ENCODE measurements at regions not wholly inside any gene's neighbourhood (a gene's known extent, or its start where the extent isn't known, plus 50 kb on each side); places are given as distances from the start of the nearest gene placed in this dataset.
"Not testable (repeated sequence)": the region's sequence is repeated elsewhere in the genome, so short reads cannot be mapped to it uniquely, and the experiment has no call there.

GRCh38 chr2:166727095-166727494 is 161.2 kb upstream of the XIRP2 start:
- no peak for TF ChIP-seq CTCF (IDR thresholded peaks at IDR 0.05)
- Histone ChIP-seq H3K4me3 (no peak overlapping the region), H3K27me3 (no peaks in the 10 kb centered on the region), H3K9me3 (no peaks in the 10 kb centered on the region), H3K27ac (no peak overlapping the region), H3K4me1 (no peaks in the 10 kb centered on the region), H3K36me3 (no peaks in the 10 kb centered on the region)
- no peak for DNase-seq (ENCODE audit: low spot score)

GRCh38 chr2:166725927-166726924 is 162.1 kb upstream of the XIRP2 start:
- no peak for TF ChIP-seq CTCF (IDR thresholded peaks at IDR 0.05)
- H3K36me3 ChIP-seq = no peaks in the 10 kb centered on the region
- H3K4me1 ChIP-seq = no peaks in the 10 kb centered on the region
- H3K27ac ChIP-seq = no peak overlapping the region
- no peaks in the 10 kb centered on the region for H3K27me3 ChIP-seq
- H3K9me3 ChIP-seq = no peaks in the 10 kb centered on the region
- no peak overlapping the region for H3K4me3 ChIP-seq
- DNase-seq (ENCODE audit: low spot score) = no peak

- H3K27me3 ChIP-seq = no peaks in the 10 kb centered on the region
- H3K36me3 ChIP-seq = no peaks in the 10 kb centered on the region
- no peaks in the 10 kb centered on the region for H3K9me3 ChIP-seq
- H3K27ac ChIP-seq = no peak overlapping the region
- DNase-seq (ENCODE audit: low spot score) = no peak
- no peak overlapping the region for H3K4me3 ChIP-seq
- H3K4me1 ChIP-seq = no peaks in the 10 kb centered on the region
- no peak for TF ChIP-seq CTCF (IDR thresholded peaks at IDR 0.05)
These were observed 171.3 kb upstream of the XIRP2 start for GRCh38 chr2:166716968-166717367.

GRCh38 chr2:166700079-166700478 is 188.2 kb upstream of the XIRP2 start:
- H3K27me3 ChIP-seq = no peaks in the 10 kb centered on the region
- H3K9me3 ChIP-seq = no peaks in the 10 kb centered on the region
- TF ChIP-seq CTCF (IDR thresholded peaks at IDR 0.05) = peak in 1 of 2 donors; percentile 41
- H3K4me1 ChIP-seq = no peaks in the 10 kb centered on the region
- DNase-seq (ENCODE audit: low spot score) = no peak
- no peaks in the 10 kb centered on the region for H3K36me3 ChIP-seq
- no peak overlapping the region for H3K4me3 ChIP-seq
- no peak overlapping the region for H3K27ac ChIP-seq

GRCh38 chr2:166695154-166695553 is 193.1 kb upstream of the XIRP2 start:
- no peaks in the 10 kb centered on the region for H3K4me1 ChIP-seq
- H3K4me3 ChIP-seq = no peak overlapping the region
- no peak overlapping the region for H3K27ac ChIP-seq
- no peak for TF ChIP-seq CTCF (IDR thresholded peaks at IDR 0.05)
- no peak for DNase-seq (ENCODE audit: low spot score)
- no peaks in the 10 kb centered on the region for H3K36me3 ChIP-seq
- H3K27me3 ChIP-seq = no peaks in the 10 kb centered on the region
- H3K9me3 ChIP-seq = peaks cover 0 to 5% of the 10 kb centered on the region in 2 donors

- not testable (repeated sequence) for H3K36me3 ChIP-seq; H3K4me3 ChIP-seq; H3K27ac ChIP-seq; DNase-seq (ENCODE audit: low spot score); H3K4me1 ChIP-seq; H3K27me3 ChIP-seq; H3K9me3 ChIP-seq
These were observed 192.0 kb upstream of the SCN7A start for GRCh38 chr2:166686057-166686456.
